A549 (cell line): ENCODE measurements at regions not wholly inside any gene's neighbourhood (a gene's known extent, or its start where the extent isn't known, plus 50 kb on each side); places are given as distances from the start of the nearest gene placed in this dataset.

Source experiments
- ATAC-seq, 2 experiments: fragments of 200-7000 bp in 1 of 2; fragments of >200 bp in 1 of 2; cut with Nextera tagmentation in 1 of 2; cut with Tn5 transposase in 1 of 2; 3 replicates each; pipeline versions ENCODE4 v1.8.0 to v1.9.1; 2018 to 2020; ENCODE audit warnings: mild to moderate bottlenecking in 1 of 2, moderate library complexity in 1 of 2
- CTCF ChIA-PET: fragments of 300-600 bp; sonication (Branson Sonifier 250); formaldehyde crosslinking; extraction: SDS; loops from one replicate; lab custom pipeline; 2021; ENCODE audit warnings: antibody characterized with exemption, inconsistent platforms; lab: Yijun Ruan, JAX
- POLR2A ChIA-PET: fragments of 350-600 bp; formaldehyde crosslinking; extraction: SDS; loops from one replicate; lab custom pipeline; 2021; ENCODE audit warnings: antibody characterized with exemption, inconsistent platforms; lab: Yijun Ruan, JAX
- DNase-seq, 2 experiments: peaks; one replicate each; pipeline versions ENCODE4 v3.0.0 to v3.0.0-alpha.2; 2011 to 2016; ENCODE audit warnings: low read depth in 1 of 2, low spot score in 1 of 2
- FAIRE-seq: peaks from 2 replicates; lab custom pipeline; 2011; peaks lifted over from hg19 to GRCh38; lab: Jason Lieb, UNC
- H3K27ac ChIP-seq, 2 experiments: fragments of >200 bp; sonication (Bioruptor Twin); formaldehyde crosslinking; 3 replicates each; pipeline ENCODE4 v1.5.1; 2016 to 2017
- H3K4me1 ChIP-seq: fragments of >200 bp; sonication (Bioruptor Twin); formaldehyde crosslinking; 3 replicates; pipeline ENCODE4 v1.6.1; 2016
- H3K4me2 ChIP-seq: fragments of >200 bp; sonication (Bioruptor Twin); formaldehyde crosslinking; 3 replicates; pipeline ENCODE4 v1.6.1; 2016
- H3K4me3 ChIP-seq: fragments of >200 bp; sonication (Bioruptor Twin); formaldehyde crosslinking; 3 replicates; pipeline ENCODE4 v1.5.1; 2016
- H3K9me3 ChIP-seq: fragments of >200 bp; sonication (Bioruptor Twin); formaldehyde crosslinking; 3 replicates; pipeline ENCODE4 v1.6.1; 2016
- CHD2 ChIP-seq: fragments of 150-350 bp; IDR thresholded peaks from 2 replicates; pipeline ENCODE4 v1.6.1; 2014; ENCODE audit warnings: low read length; ENCODE audit not compliant: partially characterized antibody
- CTCF ChIP-seq: fragments of >200 bp; sonication (Bioruptor Twin); formaldehyde crosslinking; IDR thresholded peaks from 3 replicates; pipeline ENCODE4 v1.5.1; 2016
- E2F6 ChIP-seq: IDR thresholded peaks from 2 replicates; pipeline ENCODE4 v1.6.1; 2012; ENCODE audit warnings: low read depth, borderline replicate concordance
- EHF ChIP-seq: fragments of 250-450 bp; sonication (Bioruptor Pico); IDR thresholded peaks from 2 replicates; pipeline ENCODE4 v1.5.0; 2020; ENCODE audit warnings: mild to moderate bottlenecking
- ELK1 ChIP-seq: fragments of 150-350 bp; IDR thresholded peaks from 2 replicates; pipeline ENCODE4 v1.6.1; 2014; ENCODE audit warnings: low read depth, mild to moderate bottlenecking, low read length
- FOSL2 ChIP-seq, 2 experiments: fragments of 450-650 bp in 1 of 2; fragments of >200 bp in 1 of 2; sonication (Bioruptor Twin) in 1 of 2; formaldehyde crosslinking; IDR thresholded peaks; 2 replicates each; pipeline versions ENCODE4 v1.5.0 to v1.6.1; 2016 to 2020; ENCODE audit warnings: mild to moderate bottlenecking in 1 of 2, moderate library complexity in 1 of 2
- GATA3 ChIP-seq: IDR thresholded peaks from 2 replicates; pipeline ENCODE4 v1.6.1; 2012; ENCODE audit warnings: borderline replicate concordance
- HOXA7 ChIP-seq: fragments of 250-450 bp; sonication (Bioruptor Pico); IDR thresholded peaks from 2 replicates; pipeline ENCODE4 v1.5.0; 2020; ENCODE audit warnings: mild to moderate bottlenecking, moderate library complexity
- MAFK ChIP-seq: fragments of 450-650 bp; IDR thresholded peaks from 2 replicates; pipeline ENCODE4 v1.6.1; 2014; ENCODE audit not compliant: partially characterized antibody
- MAZ ChIP-seq: fragments of 150-350 bp; IDR thresholded peaks from 2 replicates; pipeline ENCODE4 v1.6.1; 2014; ENCODE audit warnings: antibody characterized with exemption, low read depth, low read length, borderline replicate concordance
- PHF8 ChIP-seq: fragments of 200-600 bp; sonication (generic); IDR thresholded peaks from 2 replicates; pipeline ENCODE4 v1.6.1; 2016; ENCODE audit warnings: low read depth, mild to moderate bottlenecking, antibody characterized with exemption, moderate library complexity, borderline replicate concordance
- POLR2A ChIP-seq: IDR thresholded peaks from 2 replicates; pipeline ENCODE4 v1.6.1; 2012; ENCODE audit warnings: mild to moderate bottlenecking, low read length
- RAD21 ChIP-seq, 2 experiments: fragments of >200 bp in 1 of 2; sonication (Bioruptor Twin) in 1 of 2; formaldehyde crosslinking in 1 of 2; IDR thresholded peaks in 1 of 2; conservative IDR thresholded peaks in 1 of 2; 2 replicates in 1 of 2; 3 replicates in 1 of 2; pipeline ENCODE4 v1.6.1; 2012 to 2018; ENCODE audit warnings: inconsistent platforms in 1 of 2
- RARB ChIP-seq: fragments of 250-450 bp; sonication (Bioruptor Pico); IDR thresholded peaks from 2 replicates; pipeline ENCODE4 v1.8.0; 2021; ENCODE audit warnings: mild to moderate bottlenecking, moderate library complexity
- SMC3 ChIP-seq: fragments of >200 bp; sonication (Bioruptor Twin); formaldehyde crosslinking; IDR thresholded peaks from 3 replicates; pipeline ENCODE4 v1.6.1; 2018; ENCODE audit warnings: inconsistent platforms
- WGBS: methylation state at CpG from one replicate; pipeline ENCODE4 v1.1.6; 2017; ENCODE audit errors: missing lambda C conversion rate; 5-methylcytosine and 5-hydroxymethylcytosine counted together

GRCh38 chr3:116849261-116849688 is 139.7 kb downstream of the TUSC7 start:
- ChIA-PET CTCF (no interaction called here), POLR2A (no interaction called here)
- H3K4me3 ChIP-seq: no peak overlapping the region
- no peaks in the 10 kb centered on the region for H3K9me3 ChIP-seq
- no peak for FAIRE-seq
- no peak for TF ChIP-seq FOSL2 (IDR thresholded peaks at IDR 0.05)
- TF ChIP-seq FOSL2 (CRISPR knock-in tag; IDR thresholded peaks at IDR 0.05): no peak
- no peak for TF ChIP-seq CHD2
- TF ChIP-seq MAFK: no peak
- no peak for TF ChIP-seq GATA3
- no peak for TF ChIP-seq MAZ
- ATAC-seq: no peak
- no peak overlapping the region for H3K4me2 ChIP-seq
- H3K4me1 ChIP-seq: no peaks in the 10 kb centered on the region
- 3% methylated on average over 3 of the region's 3 CpGs for WGBS
- no peak for DNase-seq
- H3K27ac ChIP-seq: no peak overlapping the region

GRCh38 chr3:116852803-116853202 is 143.2 kb downstream of the TUSC7 start:
- H3K4me3 ChIP-seq: no peak overlapping the region
- WGBS: 37% methylated on average over 5 of the region's 5 CpGs
- CTCF ChIA-PET: no interaction called here
- ATAC-seq: no peak
- TF ChIP-seq E2F6: no peak
- no peak for TF ChIP-seq HOXA7
- TF ChIP-seq POLR2A: no peak
- no peak for TF ChIP-seq PHF8
- no peaks in the 10 kb centered on the region for H3K9me3 ChIP-seq
- H3K27ac ChIP-seq: no peak overlapping the region
- POLR2A ChIA-PET: no interaction called here
- H3K4me2 ChIP-seq: no peak overlapping the region
- no peak for DNase-seq
- no peak for FAIRE-seq
- no peaks in the 10 kb centered on the region for H3K4me1 ChIP-seq

- CTCF ChIA-PET: no interaction called here
- TF ChIP-seq CHD2: no peak
- H3K27ac ChIP-seq: no peak overlapping the region
- POLR2A ChIA-PET: no interaction called here
- no peaks in the 10 kb centered on the region for H3K9me3 ChIP-seq
- no peak for FAIRE-seq
- 5% methylated on average over 3 of the region's 3 CpGs for WGBS
- H3K4me3 ChIP-seq: no peak overlapping the region
- no peaks in the 10 kb centered on the region for H3K4me1 ChIP-seq
- DNase-seq: no peak
- ATAC-seq: no peak
- H3K4me2 ChIP-seq: no peak overlapping the region; the same call in 2 of the 3 replicates
Observed at GRCh38 chr3:116863270-116863770, 153.7 kb downstream of the TUSC7 start.

GRCh38 chr3:116863822-116864589 is 154.4 kb downstream of the TUSC7 start:
- Histone ChIP-seq H3K4me1 (no peaks in the 10 kb centered on the region), H3K4me3 (peak overlapping the region; percentile 23; the same call in 1 of the 3 replicates), H3K9me3 (no peaks in the 10 kb centered on the region), H3K27ac (no peak overlapping the region), H3K4me2 (peak overlapping the region; percentile 63)
- peak; percentile 0 to 51 for DNase-seq
- peak; percentile 28 for FAIRE-seq
- TF ChIP-seq RARB: no peak
- TF ChIP-seq CHD2: no peak
- peak; percentile 62 to 68; a peak in 4 of 5 replicates for TF ChIP-seq RAD21 (conservative IDR thresholded peaks at IDR 0.05 in 1 of 2, IDR thresholded peaks at IDR 0.05 in 1 of 2)
- no peak for TF ChIP-seq ELK1
- peak; percentile 39; the same call in 1 of the 3 replicates for TF ChIP-seq SMC3
- TF ChIP-seq EHF (CRISPR knock-in tag): no peak
- peak; percentile 49 for TF ChIP-seq CTCF
- CTCF ChIA-PET: interaction anchor here (1.3 kb wide), 1 partner anchor 1954 kb away, joined by 3 read pairs; no protein-coding TSS in a partner anchor
- ATAC-seq: peak; percentile 48 to 54; a peak in 3 of 6 replicates
- POLR2A ChIA-PET: no interaction called here
- 7% methylated on average over 16 of the region's 16 CpGs for WGBS
